HepG2 (cell line): ENCODE measurements at regions not wholly inside any gene's neighbourhood (a gene's known extent, or its start where the extent isn't known, plus 50 kb on each side); places are given as distances from the start of the nearest gene placed in this dataset.

Source experiments
- ATAC-seq: fragments of 200-7000 bp; cut with Tn5 transposase; 3 replicates; pipeline ENCODE4 v1.9.1; 2020; ENCODE audit warnings: mild to moderate bottlenecking, moderate library complexity
- BruUV-seq: library from RNA; stranded (reverse); fragments of 400-500 nt; replicated peaks from 2 replicates; lab custom pipeline; 2021; lab: Mats Ljungman, UMichigan
- CTCF ChIA-PET: fragments of 300-600 bp; formaldehyde crosslinking; extraction: SDS; loops from one replicate; lab custom pipeline; 2021; ENCODE audit warnings: low total read pairs, inconsistent platforms, low intra/inter-chr PET ratio; lab: Yijun Ruan, JAX
- POLR2A ChIA-PET: fragments of 350-600 bp; sonication (Branson Sonifier 250); formaldehyde crosslinking; loops from one replicate; lab custom pipeline; 2020; ENCODE audit warnings: antibody characterized with exemption, inconsistent platforms; lab: Yijun Ruan, JAX
- DNase-seq: peaks from one replicate; pipeline ENCODE4 v3.0.0-alpha.2; 2015; ENCODE audit warnings: low spot score
- FAIRE-seq: peaks from 3 replicates; lab custom pipeline; 2011; peaks lifted over from hg19 to GRCh38; lab: Jason Lieb, UNC
- H2AFZ ChIP-seq: one replicate; pipeline ENCODE4 v1.6.1; 2011; ENCODE audit warnings: low read length, inconsistent platforms
- H3K27ac ChIP-seq: fragments of 300-600 bp; 3 replicates; pipeline ENCODE4 v1.8.0; 2011; ENCODE audit warnings: mixed run types, mild to moderate bottlenecking, mixed read lengths, low read length, inconsistent platforms; ENCODE audit not compliant: insufficient read depth; ENCODE audit errors: extremely low read length
- H3K27me3 ChIP-seq, 2 experiments: fragments of 200-600 bp in 1 of 2; 2 replicates in 1 of 2; 3 replicates in 1 of 2; pipeline versions ENCODE4 v1.6.0 to v1.8.0; 2011; ENCODE audit warnings: low read length in 2 of 2, mild to moderate bottlenecking in 2 of 2, moderate library complexity in 2 of 2, inconsistent platforms in 1 of 2; ENCODE audit not compliant: insufficient read depth in 2 of 2, control insufficient read depth in 1 of 2
- H3K36me3 ChIP-seq, 2 experiments: fragments of 200-600 bp in 1 of 2; replicated peaks in 1 of 2; 2 replicates in 1 of 2; 3 replicates in 1 of 2; pipeline versions ENCODE4 v1.5.1 to v1.8.0; 2011; ENCODE audit warnings: low read length in 2 of 2, inconsistent platforms in 1 of 2; ENCODE audit not compliant: insufficient read depth in 2 of 2, control insufficient read depth in 1 of 2
- H3K4me1 ChIP-seq: 2 replicates; pipeline ENCODE4 v1.5.1; 2012; ENCODE audit warnings: low read length, inconsistent platforms; ENCODE audit not compliant: insufficient read depth
- H3K4me2 ChIP-seq: 2 replicates; pipeline ENCODE4 v1.6.0; 2011; ENCODE audit warnings: low read depth, low read length, inconsistent platforms
- H3K4me3 ChIP-seq, 3 experiments: fragments of 200-600 bp in 1 of 3; sonication (generic), shearing (Covaris generic) in 1 of 3; replicated peaks in 1 of 3; 2 replicates each; pipeline ENCODE4 v1.5.1; 2011 to 2016; ENCODE audit warnings: low read length in 3 of 3, inconsistent platforms in 2 of 3, low read depth in 2 of 3, mild to moderate bottlenecking in 2 of 3, control low read depth in 1 of 3, mixed read lengths in 1 of 3; ENCODE audit not compliant: insufficient read depth in 1 of 3
- H3K79me2 ChIP-seq: one replicate; pipeline ENCODE4 v1.6.1; 2011; ENCODE audit warnings: low read length, inconsistent platforms; ENCODE audit not compliant: insufficient read depth
- H3K9ac ChIP-seq: 2 replicates; pipeline ENCODE4 v1.6.0; 2011; ENCODE audit warnings: mild to moderate bottlenecking, low read depth, low read length, inconsistent platforms; ENCODE audit not compliant: insufficient read depth
- H3K9me3 ChIP-seq: 2 replicates; pipeline ENCODE4 v1.5.1; 2012; ENCODE audit warnings: mild to moderate bottlenecking, low read length
- H4K20me1 ChIP-seq: 2 replicates; pipeline ENCODE4 v1.6.0; 2011; ENCODE audit warnings: inconsistent platforms, mild to moderate bottlenecking, low read length, moderate library complexity; ENCODE audit not compliant: insufficient read depth
- ZMYM4 ChIP-seq: sonication (generic); formaldehyde crosslinking; IDR thresholded peaks from 2 replicates; pipeline ENCODE4 v1.8.1; 2023; ENCODE audit warnings: mild to moderate bottlenecking, missing genetic modification reagents
- ZNF160 ChIP-seq: sonication (generic); formaldehyde crosslinking; IDR thresholded peaks from 2 replicates; pipeline ENCODE4 v1.8.0; 2022; ENCODE audit warnings: mild to moderate bottlenecking, inconsistent platforms, missing genetic modification reagents
- WGBS: methylation state at CpG from one replicate; pipeline ENCODE4 v1.1.6; 2017; ENCODE audit warnings: low lambda C conversion rate; 5-methylcytosine and 5-hydroxymethylcytosine counted together
- in situ Hi-C: cut with HindIII; loops from 2 replicates; pipeline ENCODE4 v1.10.0; 2017; ENCODE audit warnings: low pct_unique_long_range_greater_than_20kb; ENCODE audit not compliant: extremely low pct_ligation_motif_present
- intact Hi-C: fragments of 100-400 bp; cut with micrococcal nuclease; formaldehyde crosslinking; loops from one replicate; pipeline ENCODE4 v1.10.0; 2022; ENCODE audit not compliant: unreplicated experiment

DNA sequence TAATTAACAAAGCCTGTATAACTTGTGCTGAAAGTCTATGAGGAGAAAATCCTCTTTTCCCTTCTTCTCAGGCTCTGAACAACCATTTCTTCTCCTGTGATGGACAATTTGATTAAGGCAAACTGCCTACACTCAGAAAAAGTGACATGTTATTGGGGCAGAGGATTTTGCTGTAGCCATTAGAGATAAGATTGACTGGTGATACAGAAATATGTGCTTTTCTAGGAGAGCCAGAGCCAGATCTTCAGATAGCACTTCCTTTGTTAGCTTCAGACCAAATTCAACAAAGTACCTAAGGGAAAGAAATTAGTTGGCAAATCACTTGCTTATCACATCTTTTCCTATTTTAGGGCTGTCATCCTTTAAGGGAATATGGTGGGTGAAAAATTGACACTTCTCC, 259.9 kb downstream of the ARPP21 start:
- Histone ChIP-seq H3K9ac (no peak overlapping the region), H3K27me3 (no peaks in the 10 kb centered on the region), H3K4me1 (no peaks in the 10 kb centered on the region), H3K27ac (no peak overlapping the region), H3K4me2 (no peak overlapping the region), H4K20me1 (no peaks in the 10 kb centered on the region), H3K9me3 (0 out of 2 replicates have a peak, but pooled peaks cover 9% of the 10 kb centered on the region), H3K4me3 (no peak overlapping the region), H2AFZ (no peak overlapping the region), H3K79me2 (no peaks in the 10 kb centered on the region), H3K36me3 (no peaks in the 10 kb centered on the region)
- ATAC-seq (no peak), FAIRE-seq (no peak), DNase-seq (no peak)
- ChIA-PET CTCF (no interaction called here), POLR2A (no interaction called here)
- no TSS peak for BruUV-seq
- in situ Hi-C loops, result no loop called here
- TF ChIP-seq ZMYM4, result no peak
- intact Hi-C loops, result no loop called here

- Histone ChIP-seq H3K9ac (no peak overlapping the region), H3K4me2 (no peak overlapping the region), H3K36me3 (no peaks in the 10 kb centered on the region), H3K27me3 (no peaks in the 10 kb centered on the region), H3K79me2 (no peaks in the 10 kb centered on the region), H2AFZ (no peak overlapping the region), H3K4me1 (no peaks in the 10 kb centered on the region), H4K20me1 (no peaks in the 10 kb centered on the region), H3K4me3 (no peak overlapping the region), H3K27ac (no peak overlapping the region), H3K9me3 (peaks cover 9% of the 10 kb centered on the region; the same call in 1 of the 2 replicates)
- BruUV-seq, result no TSS peak
- POLR2A ChIA-PET, result no interaction called here
- DNase-seq, result no peak
- in situ Hi-C loops (no loop called here), intact Hi-C loops (no loop called here)
- no peak for FAIRE-seq
- 28% methylated on average over 3 of the region's 3 CpGs for WGBS
- TF ChIP-seq ZNF160, result no peak
- no peak for ATAC-seq
- CTCF ChIA-PET, result no interaction called here
These were observed 260.8 kb downstream of the ARPP21 start for GRCh38 chr3:35900079-35900478.
